HL-60 (cell line): ENCODE measurements at regions not wholly inside any gene's neighbourhood (a gene's known extent, or its start where the extent isn't known, plus 50 kb on each side); places are given as distances from the start of the nearest gene placed in this dataset.

Experiments
- POLR2AphosphoS5 ChIP-seq: IDR thresholded peaks from 2 replicates; pipeline ENCODE4 v1.6.1; 2012; ENCODE audit warnings: low read depth
- TF ChIP-seq, protein P1 (sequence below): IDR thresholded peaks from 2 replicates; pipeline ENCODE4 v1.6.1; 2012; ENCODE audit warnings: low read depth; ENCODE audit not compliant: insufficient replicate concordance
- TF ChIP-seq, protein P2 (sequence below): IDR thresholded peaks from one replicate; pipeline ENCODE4 v1.5.1; 2011; ENCODE audit warnings: low read length, control low read depth, inconsistent platforms; ENCODE audit not compliant: insufficient read depth

GRCh38 chr18:34354351-34354750 is 129.6 kb upstream of the NOL4 start:
- TF ChIP-seq, protein P1, sequence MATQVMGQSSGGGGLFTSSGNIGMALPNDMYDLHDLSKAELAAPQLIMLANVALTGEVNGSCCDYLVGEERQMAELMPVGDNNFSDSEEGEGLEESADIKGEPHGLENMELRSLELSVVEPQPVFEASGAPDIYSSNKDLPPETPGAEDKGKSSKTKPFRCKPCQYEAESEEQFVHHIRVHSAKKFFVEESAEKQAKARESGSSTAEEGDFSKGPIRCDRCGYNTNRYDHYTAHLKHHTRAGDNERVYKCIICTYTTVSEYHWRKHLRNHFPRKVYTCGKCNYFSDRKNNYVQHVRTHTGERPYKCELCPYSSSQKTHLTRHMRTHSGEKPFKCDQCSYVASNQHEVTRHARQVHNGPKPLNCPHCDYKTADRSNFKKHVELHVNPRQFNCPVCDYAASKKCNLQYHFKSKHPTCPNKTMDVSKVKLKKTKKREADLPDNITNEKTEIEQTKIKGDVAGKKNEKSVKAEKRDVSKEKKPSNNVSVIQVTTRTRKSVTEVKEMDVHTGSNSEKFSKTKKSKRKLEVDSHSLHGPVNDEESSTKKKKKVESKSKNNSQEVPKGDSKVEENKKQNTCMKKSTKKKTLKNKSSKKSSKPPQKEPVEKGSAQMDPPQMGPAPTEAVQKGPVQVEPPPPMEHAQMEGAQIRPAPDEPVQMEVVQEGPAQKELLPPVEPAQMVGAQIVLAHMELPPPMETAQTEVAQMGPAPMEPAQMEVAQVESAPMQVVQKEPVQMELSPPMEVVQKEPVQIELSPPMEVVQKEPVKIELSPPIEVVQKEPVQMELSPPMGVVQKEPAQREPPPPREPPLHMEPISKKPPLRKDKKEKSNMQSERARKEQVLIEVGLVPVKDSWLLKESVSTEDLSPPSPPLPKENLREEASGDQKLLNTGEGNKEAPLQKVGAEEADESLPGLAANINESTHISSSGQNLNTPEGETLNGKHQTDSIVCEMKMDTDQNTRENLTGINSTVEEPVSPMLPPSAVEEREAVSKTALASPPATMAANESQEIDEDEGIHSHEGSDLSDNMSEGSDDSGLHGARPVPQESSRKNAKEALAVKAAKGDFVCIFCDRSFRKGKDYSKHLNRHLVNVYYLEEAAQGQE, result no peak
- no peak for TF ChIP-seq POLR2AphosphoS5
- TF ChIP-seq, protein P2, sequence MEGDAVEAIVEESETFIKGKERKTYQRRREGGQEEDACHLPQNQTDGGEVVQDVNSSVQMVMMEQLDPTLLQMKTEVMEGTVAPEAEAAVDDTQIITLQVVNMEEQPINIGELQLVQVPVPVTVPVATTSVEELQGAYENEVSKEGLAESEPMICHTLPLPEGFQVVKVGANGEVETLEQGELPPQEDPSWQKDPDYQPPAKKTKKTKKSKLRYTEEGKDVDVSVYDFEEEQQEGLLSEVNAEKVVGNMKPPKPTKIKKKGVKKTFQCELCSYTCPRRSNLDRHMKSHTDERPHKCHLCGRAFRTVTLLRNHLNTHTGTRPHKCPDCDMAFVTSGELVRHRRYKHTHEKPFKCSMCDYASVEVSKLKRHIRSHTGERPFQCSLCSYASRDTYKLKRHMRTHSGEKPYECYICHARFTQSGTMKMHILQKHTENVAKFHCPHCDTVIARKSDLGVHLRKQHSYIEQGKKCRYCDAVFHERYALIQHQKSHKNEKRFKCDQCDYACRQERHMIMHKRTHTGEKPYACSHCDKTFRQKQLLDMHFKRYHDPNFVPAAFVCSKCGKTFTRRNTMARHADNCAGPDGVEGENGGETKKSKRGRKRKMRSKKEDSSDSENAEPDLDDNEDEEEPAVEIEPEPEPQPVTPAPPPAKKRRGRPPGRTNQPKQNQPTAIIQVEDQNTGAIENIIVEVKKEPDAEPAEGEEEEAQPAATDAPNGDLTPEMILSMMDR, result no peak
